A673 (cell line): ENCODE measurements at regions not wholly inside any gene's neighbourhood (a gene's known extent, or its start where the extent isn't known, plus 50 kb on each side); places are given as distances from the start of the nearest gene placed in this dataset.
A peak's percentile ranks its signal among the peaks of the same experiment; 100 is the strongest.

Source experiments
- CTCF ChIP-seq: fragments of 300-800, 200-600 bp; sonication (generic); conservative IDR thresholded peaks from 2 replicates; pipeline ENCODE4 v1.5.1; 2017; ENCODE audit warnings: low read depth, mild to moderate bottlenecking, antibody characterized with exemption, low read length, moderate library complexity, mixed read lengths
- EZH2 ChIP-seq: fragments of 200-600 bp; sonication (generic); IDR thresholded peaks from 2 replicates; pipeline ENCODE4 v1.6.1; 2017; ENCODE audit warnings: borderline replicate concordance, low read depth, mild to moderate bottlenecking, mixed read lengths, antibody characterized with exemption, low read length; ENCODE audit not compliant: poor library complexity, severe bottlenecking

- TF ChIP-seq CTCF: peak; percentile 66
- TF ChIP-seq EZH2: no peak
These were observed 89.2 kb upstream of the TMEM260 start for GRCh38 chr14:56490379-56490778.
